Spleen (tissue), 11 donors: ENCODE measurements at regions not wholly inside any gene's neighbourhood (a gene's known extent, or its start where the extent isn't known, plus 50 kb on each side); places are given as distances from the start of the nearest gene placed in this dataset.

Experiments
- DNase-seq: peaks from one replicate; pipeline ENCODE4 v3.0.0-alpha.2; 2020
- H3K27ac ChIP-seq, 8 donors: fragments of 200-600 bp; sonication (generic) in 7 of 8; 1 replicate in 4 of 8; 2 replicates in 4 of 8; pipeline versions ENCODE4 v1.5.0 to v1.8.0; 2016 to 2021; ENCODE audit warnings: inconsistent platforms in 4 of 8, mild to moderate bottlenecking in 4 of 8, moderate library complexity in 1 of 8
- H3K27me3 ChIP-seq, 7 donors: fragments of 200-600 bp; sonication (generic) in 6 of 7; replicated peaks in 1 of 7; 1 replicate in 4 of 7; 2 replicates in 3 of 7; pipeline versions ENCODE4 v1.5.0 to v1.8.0; 2016 to 2021; ENCODE audit warnings: inconsistent platforms in 3 of 7, mild to moderate bottlenecking in 1 of 7
- H3K36me3 ChIP-seq, 6 donors: fragments of 200-600 bp; sonication (generic) in 5 of 6; 1 replicate in 4 of 6; 2 replicates in 2 of 6; pipeline versions ENCODE4 v1.5.0 to v1.8.0; 2016 to 2021; ENCODE audit warnings: inconsistent platforms in 2 of 6
- H3K4me1 ChIP-seq, 6 donors: fragments of 200-600 bp; sonication (generic) in 5 of 6; 1 replicate in 3 of 6; 2 replicates in 3 of 6; pipeline versions ENCODE4 v1.5.0 to v1.8.0; 2016 to 2021; ENCODE audit warnings: inconsistent platforms in 3 of 6
- H3K4me3 ChIP-seq, 8 donors: fragments of 200-600 bp; sonication (generic) in 7 of 8; 1 replicate in 4 of 8; 2 replicates in 4 of 8; pipeline versions ENCODE4 v1.5.0 to v1.8.0; 2016 to 2021; ENCODE audit warnings: inconsistent platforms in 4 of 8, mild to moderate bottlenecking in 4 of 8, moderate library complexity in 2 of 8
- H3K9me3 ChIP-seq, 8 donors: fragments of 200-600 bp; sonication (generic) in 7 of 8; 1 replicate in 4 of 8; 2 replicates in 4 of 8; pipeline versions ENCODE4 v1.5.0 to v1.8.0; 2016 to 2021; ENCODE audit warnings: inconsistent platforms in 4 of 8
- POLR2A ChIP-seq, 3 donors: fragments of 450-650 bp; IDR thresholded peaks; one replicate each; pipeline ENCODE4 v1.5.1; 2017; ENCODE audit warnings: antibody characterized with exemption in 3 of 3, mild to moderate bottlenecking in 1 of 3
- POLR2AphosphoS5 ChIP-seq, 3 donors: sonication (generic); formaldehyde crosslinking; IDR thresholded peaks; one replicate each; pipeline ENCODE4 v1.5.1; 2017; ENCODE audit warnings: antibody characterized with exemption in 3 of 3
- WGBS, 5 donors: extraction: QIAGEN DNeasy Blood & Tissue Kit in 3 of 5; methylation state at CpG; one replicate each; pipeline versions ENCODE4 v1.1.5 to v1.1.7; 2013 to 2018; 5-methylcytosine and 5-hydroxymethylcytosine counted together
- intact Hi-C: fragments of 100-400 bp; cut with DNase I; formaldehyde crosslinking; loops from one replicate; pipeline ENCODE4 v1.15.0; 2023; ENCODE audit warnings: low total_unique reads
- TF ChIP-seq, protein P1 (sequence below), 11 experiments: fragments of 200-600 bp in 7 of 11; fragments of 450-650 bp in 4 of 11; sonication (generic) in 4 of 11; IDR thresholded peaks in 8 of 11; conservative IDR thresholded peaks in 3 of 11; 1 replicate in 7 of 11; 2 replicates in 4 of 11; pipeline versions ENCODE4 v1.4.0 to v1.8.0; 2016 to 2021; ENCODE audit warnings: antibody characterized with exemption in 11 of 11, inconsistent platforms in 4 of 11, mild to moderate bottlenecking in 1 of 11
- donor health status: healthy with polysubstance abuse.
- donor health status: DM: no; HTN: no; CAD: no; lungs with moderate emphysema.
- donor health status: DM: no; HTN: no; CAD: no.
- donor health status: Bipolar disorder and iron deficiency.
- donor health status: healthy.
- donor health status: DM: no; HTN: no; CAD: no.
- donor health status: DM: yes; HTN: yes; CAD: no.

DNA sequence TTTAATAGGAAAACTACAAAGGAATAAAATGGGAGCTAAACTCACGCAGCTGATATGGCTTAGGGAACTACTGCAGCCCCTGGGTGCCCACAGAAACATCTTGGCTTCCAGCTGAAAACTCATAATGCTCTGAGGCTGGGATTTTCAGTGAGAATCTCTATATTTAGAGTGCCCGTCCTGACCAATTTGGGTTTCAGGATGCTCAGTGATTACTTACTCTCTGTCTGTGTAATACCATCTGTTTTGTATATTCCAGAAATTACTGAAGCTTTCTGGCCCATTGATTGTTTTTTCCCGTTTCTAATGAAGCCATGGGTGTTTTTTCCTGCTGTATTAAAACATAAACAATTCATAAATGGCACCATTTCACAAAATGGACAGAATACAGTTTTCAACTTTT lies 50.6 kb upstream of the ZNF385D start:
- H3K4me1 ChIP-seq: no peaks in the 10 kb centered on the region
- DNase-seq: no peak
- intact Hi-C loops: no loop called here
- TF ChIP-seq POLR2AphosphoS5 (IDR thresholded peaks at IDR 0.05) (no peak), POLR2A (IDR thresholded peaks at IDR 0.05) (no peak)
- TF ChIP-seq, protein P1, sequence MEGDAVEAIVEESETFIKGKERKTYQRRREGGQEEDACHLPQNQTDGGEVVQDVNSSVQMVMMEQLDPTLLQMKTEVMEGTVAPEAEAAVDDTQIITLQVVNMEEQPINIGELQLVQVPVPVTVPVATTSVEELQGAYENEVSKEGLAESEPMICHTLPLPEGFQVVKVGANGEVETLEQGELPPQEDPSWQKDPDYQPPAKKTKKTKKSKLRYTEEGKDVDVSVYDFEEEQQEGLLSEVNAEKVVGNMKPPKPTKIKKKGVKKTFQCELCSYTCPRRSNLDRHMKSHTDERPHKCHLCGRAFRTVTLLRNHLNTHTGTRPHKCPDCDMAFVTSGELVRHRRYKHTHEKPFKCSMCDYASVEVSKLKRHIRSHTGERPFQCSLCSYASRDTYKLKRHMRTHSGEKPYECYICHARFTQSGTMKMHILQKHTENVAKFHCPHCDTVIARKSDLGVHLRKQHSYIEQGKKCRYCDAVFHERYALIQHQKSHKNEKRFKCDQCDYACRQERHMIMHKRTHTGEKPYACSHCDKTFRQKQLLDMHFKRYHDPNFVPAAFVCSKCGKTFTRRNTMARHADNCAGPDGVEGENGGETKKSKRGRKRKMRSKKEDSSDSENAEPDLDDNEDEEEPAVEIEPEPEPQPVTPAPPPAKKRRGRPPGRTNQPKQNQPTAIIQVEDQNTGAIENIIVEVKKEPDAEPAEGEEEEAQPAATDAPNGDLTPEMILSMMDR (IDR thresholded peaks at IDR 0.05 in 8 of 11, conservative IDR thresholded peaks at IDR 0.05 in 3 of 11): no peak
- no peaks in the 10 kb centered on the region for H3K27me3 ChIP-seq
- H3K36me3 ChIP-seq: no peaks in the 10 kb centered on the region
- H3K9me3 ChIP-seq: peaks cover 0 to 31% (median 21%) of the 10 kb centered on the region in 8 donors
- 73 to 78% (median 76%) methylated on average over 3 of the region's 3 CpGs for WGBS, 5 donors
- no peak overlapping the region for H3K27ac ChIP-seq
- H3K4me3 ChIP-seq: no peak overlapping the region

DNA sequence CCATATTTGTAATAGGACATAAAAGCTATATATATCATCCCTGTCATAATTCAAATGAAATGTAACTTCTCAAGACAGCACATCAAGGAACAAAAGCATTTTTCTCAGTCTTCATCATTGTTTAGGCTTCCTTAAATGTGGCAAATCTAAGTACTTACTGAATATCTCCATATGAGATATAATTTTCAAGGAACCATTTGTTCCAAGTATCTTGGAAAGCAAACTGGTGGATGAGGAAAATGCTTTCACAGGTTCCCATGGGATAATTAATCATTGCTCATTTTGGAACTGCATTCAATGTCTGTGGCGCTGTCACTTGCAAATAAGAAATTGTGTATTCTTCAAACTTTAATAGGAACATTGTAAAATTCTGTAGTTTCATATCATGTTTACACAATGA lies 52.6 kb upstream of the ZNF385D start:
- peaks cover 0 to 30% (median 21%) of the 10 kb centered on the region in 8 donors for H3K9me3 ChIP-seq
- 77 to 92% (median 83%) methylated on average over 1 of the region's 1 CpG for WGBS, 5 donors
- no peaks in the 10 kb centered on the region for H3K36me3 ChIP-seq
- H3K27ac ChIP-seq: no peak overlapping the region
- no peak for TF ChIP-seq POLR2A (IDR thresholded peaks at IDR 0.05)
- no peak overlapping the region for H3K4me3 ChIP-seq
- H3K27me3 ChIP-seq: no peaks in the 10 kb centered on the region
- H3K4me1 ChIP-seq: no peaks in the 10 kb centered on the region
- intact Hi-C loops: no loop called here
- DNase-seq: no peak

DNA sequence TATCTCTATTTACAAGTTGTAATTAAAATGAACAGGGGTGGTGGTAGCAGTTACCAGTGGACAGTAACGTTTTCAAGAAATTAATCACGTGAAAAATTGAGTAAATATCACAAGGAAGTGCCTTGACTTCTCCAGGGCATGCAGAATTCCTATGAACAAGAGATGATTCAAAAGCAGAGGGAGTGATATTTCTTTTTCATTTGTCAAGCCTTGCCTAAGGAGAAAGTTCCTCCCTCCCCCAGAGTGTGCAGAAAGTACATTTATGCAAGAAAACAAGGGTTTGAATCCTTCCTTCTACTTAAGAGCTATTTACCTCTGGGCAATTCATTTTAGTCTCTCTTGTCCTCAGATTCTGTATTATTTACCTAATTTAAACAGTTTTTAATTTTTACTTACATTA lies 53.3 kb upstream of the ZNF385D start:
- TF ChIP-seq, protein P1 (IDR thresholded peaks at IDR 0.05 in 8 of 11, conservative IDR thresholded peaks at IDR 0.05 in 3 of 11): no peak
- no peak for TF ChIP-seq POLR2AphosphoS5 (IDR thresholded peaks at IDR 0.05)
- TF ChIP-seq POLR2A (IDR thresholded peaks at IDR 0.05): no peak
- Histone ChIP-seq H3K4me3 (no peak overlapping the region), H3K4me1 (no peaks in the 10 kb centered on the region), H3K27me3 (no peaks in the 10 kb centered on the region), H3K27ac (no peak overlapping the region), H3K9me3 (peaks cover 0 to 23% (median 15%) of the 10 kb centered on the region in 8 donors), H3K36me3 (no peaks in the 10 kb centered on the region)
- intact Hi-C loops: no loop called here
- 39 to 73% (median 52%) methylated on average over 2 of the region's 2 CpGs for WGBS, 5 donors
- DNase-seq: no peak

DNA sequence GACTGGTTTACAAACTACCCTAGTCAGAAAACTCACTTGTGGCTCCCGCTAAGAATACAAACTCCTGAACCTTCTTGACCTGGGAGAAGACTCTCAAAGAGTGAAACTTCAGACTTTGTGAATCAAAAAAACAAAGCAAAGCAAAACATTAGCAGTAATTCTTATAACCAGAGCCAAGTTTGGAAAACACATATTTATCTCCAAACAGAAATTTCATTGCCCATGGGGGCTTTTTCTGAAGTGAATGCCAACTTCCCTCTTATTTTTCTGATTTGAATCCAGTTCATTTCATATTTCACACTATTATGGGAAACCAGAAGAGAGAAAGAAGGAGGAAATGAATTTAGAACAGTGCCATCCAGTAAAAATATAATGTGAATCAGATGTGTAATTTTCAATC lies 55.7 kb upstream of the ZNF385D start:
- Histone ChIP-seq H3K27ac (no peak overlapping the region), H3K9me3 (no peaks in the 10 kb centered on the region), H3K27me3 (no peaks in the 10 kb centered on the region), H3K36me3 (no peaks in the 10 kb centered on the region), H3K4me1 (no peaks in the 10 kb centered on the region), H3K4me3 (no peak overlapping the region)
- DNase-seq: no peak
- WGBS, 5 donors: 83 to 99% (median 93%) methylated on average over 1 of the region's 1 CpG
- TF ChIP-seq, protein P1 (IDR thresholded peaks at IDR 0.05 in 8 of 11, conservative IDR thresholded peaks at IDR 0.05 in 3 of 11): no peak
- TF ChIP-seq POLR2A (IDR thresholded peaks at IDR 0.05): no peak
- intact Hi-C loops: no loop called here

DNA sequence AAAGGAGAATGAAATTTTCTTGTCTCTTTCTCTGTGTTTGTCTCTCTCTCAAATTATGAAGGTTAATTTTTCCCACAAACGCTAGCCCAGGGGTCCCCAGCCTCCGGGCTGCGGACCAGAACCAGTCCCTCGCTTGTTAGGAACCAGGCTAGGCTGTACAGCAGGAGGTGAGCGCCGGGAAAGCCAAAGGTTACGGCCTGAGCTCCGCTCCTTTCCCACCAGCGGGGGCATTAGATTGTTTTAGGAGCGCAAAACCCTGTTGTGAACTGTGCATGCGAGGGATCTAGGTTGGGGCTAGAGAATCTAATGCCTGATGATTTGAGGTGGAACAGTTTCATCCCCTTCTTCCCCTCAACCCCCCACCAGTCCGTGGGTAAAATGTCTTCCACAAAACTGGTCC lies 74.7 kb upstream of the ZNF385D start:
- TF ChIP-seq, protein P1 (IDR thresholded peaks at IDR 0.05 in 8 of 11, conservative IDR thresholded peaks at IDR 0.05 in 3 of 11): no peak
- TF ChIP-seq POLR2A (IDR thresholded peaks at IDR 0.05) (no peak), POLR2AphosphoS5 (IDR thresholded peaks at IDR 0.05) (no peak)
- intact Hi-C loops: no loop called here
- H3K27me3 ChIP-seq: no peaks in the 10 kb centered on the region
- peaks cover 0 to 8% (median 0%) of the 10 kb centered on the region in 8 donors for H3K9me3 ChIP-seq
- 83 to 91% (median 89%) methylated on average over 12 of the region's 12 CpGs for WGBS, 5 donors
- no peaks in the 10 kb centered on the region for H3K4me1 ChIP-seq
- H3K36me3 ChIP-seq: no peaks in the 10 kb centered on the region
- no peak for DNase-seq
- no peak overlapping the region for H3K4me3 ChIP-seq
- no peak overlapping the region for H3K27ac ChIP-seq
